Calu3 (cell line): ENCODE measurements at regions not wholly inside any gene's neighbourhood (a gene's known extent, or its start where the extent isn't known, plus 50 kb on each side); places are given as distances from the start of the nearest gene placed in this dataset.

Experiments used
- BruUV-seq: library from RNA; stranded (reverse); fragments of 400-500 nt; replicated peaks from 2 replicates; lab custom pipeline; 2021; lab: Mats Ljungman, UMichigan
- CTCF ChIA-PET: fragments of 300-600 bp; sonication (Branson Sonifier 250); formaldehyde crosslinking; loops from one replicate; lab custom pipeline; 2022; ENCODE audit warnings: antibody characterized with exemption; lab: Charles Lee
- DNase-seq: peaks from one replicate; pipeline ENCODE4 v3.0.0; 2022
- H3K27ac Mint-ChIP-seq: one replicate; pipeline ENCODE4 v1.8.0; 2022; ENCODE audit warnings: mixed read lengths; ENCODE audit not compliant: unreplicated experiment
- H3K27me3 Mint-ChIP-seq: one replicate; pipeline ENCODE4 v1.8.0; 2022; ENCODE audit warnings: mixed read lengths; ENCODE audit not compliant: unreplicated experiment
- H3K36me3 Mint-ChIP-seq: one replicate; pipeline ENCODE4 v1.8.0; 2022; ENCODE audit warnings: mild to moderate bottlenecking, moderate library complexity, mixed read lengths; ENCODE audit not compliant: insufficient read depth, unreplicated experiment
- H3K4me1 Mint-ChIP-seq: one replicate; pipeline ENCODE4 v1.8.0; 2022; ENCODE audit warnings: mild to moderate bottlenecking, low read depth, mixed read lengths; ENCODE audit not compliant: unreplicated experiment
- H3K4me3 Mint-ChIP-seq: one replicate; pipeline ENCODE4 v1.8.0; 2022; ENCODE audit warnings: mild to moderate bottlenecking, low read depth, moderate library complexity, mixed read lengths; ENCODE audit not compliant: unreplicated experiment
- H3K9me3 Mint-ChIP-seq: one replicate; pipeline ENCODE4 v1.8.0; 2022; ENCODE audit warnings: low read depth, mixed read lengths; ENCODE audit not compliant: unreplicated experiment
- intact Hi-C: fragments of 100-400 bp; cut with micrococcal nuclease; formaldehyde crosslinking; loops from one replicate; pipeline ENCODE4 v1.10.0; 2022; ENCODE audit not compliant: unreplicated experiment
- TF ChIP-seq, protein P1 (sequence below): fragments of 200-600 bp; IDR thresholded peaks from one replicate; pipeline ENCODE4 v1.8.0; 2022; ENCODE audit warnings: antibody characterized with exemption; ENCODE audit not compliant: unreplicated experiment

GRCh38 chr13:79966493-79966895 lies 374.4 kb downstream of the SPRY2 start:
- TF ChIP-seq, protein P1, sequence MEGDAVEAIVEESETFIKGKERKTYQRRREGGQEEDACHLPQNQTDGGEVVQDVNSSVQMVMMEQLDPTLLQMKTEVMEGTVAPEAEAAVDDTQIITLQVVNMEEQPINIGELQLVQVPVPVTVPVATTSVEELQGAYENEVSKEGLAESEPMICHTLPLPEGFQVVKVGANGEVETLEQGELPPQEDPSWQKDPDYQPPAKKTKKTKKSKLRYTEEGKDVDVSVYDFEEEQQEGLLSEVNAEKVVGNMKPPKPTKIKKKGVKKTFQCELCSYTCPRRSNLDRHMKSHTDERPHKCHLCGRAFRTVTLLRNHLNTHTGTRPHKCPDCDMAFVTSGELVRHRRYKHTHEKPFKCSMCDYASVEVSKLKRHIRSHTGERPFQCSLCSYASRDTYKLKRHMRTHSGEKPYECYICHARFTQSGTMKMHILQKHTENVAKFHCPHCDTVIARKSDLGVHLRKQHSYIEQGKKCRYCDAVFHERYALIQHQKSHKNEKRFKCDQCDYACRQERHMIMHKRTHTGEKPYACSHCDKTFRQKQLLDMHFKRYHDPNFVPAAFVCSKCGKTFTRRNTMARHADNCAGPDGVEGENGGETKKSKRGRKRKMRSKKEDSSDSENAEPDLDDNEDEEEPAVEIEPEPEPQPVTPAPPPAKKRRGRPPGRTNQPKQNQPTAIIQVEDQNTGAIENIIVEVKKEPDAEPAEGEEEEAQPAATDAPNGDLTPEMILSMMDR = no peak
- DNase-seq = no peak
- Mint-ChIP-seq H3K9me3 (no peaks in the 10 kb centered on the region), H3K27me3 (no peaks in the 10 kb centered on the region), H3K36me3 (no peaks in the 10 kb centered on the region), H3K4me1 (no peaks in the 10 kb centered on the region), H3K4me3 (no peak overlapping the region), H3K27ac (no peak overlapping the region)
- CTCF ChIA-PET = interaction anchor here (0.6 kb wide), 1 partner anchor 9 kb away, joined by 4 read pairs; no protein-coding TSS in a partner anchor
- intact Hi-C loops = no loop called here
- BruUV-seq = no TSS peak

DNA sequence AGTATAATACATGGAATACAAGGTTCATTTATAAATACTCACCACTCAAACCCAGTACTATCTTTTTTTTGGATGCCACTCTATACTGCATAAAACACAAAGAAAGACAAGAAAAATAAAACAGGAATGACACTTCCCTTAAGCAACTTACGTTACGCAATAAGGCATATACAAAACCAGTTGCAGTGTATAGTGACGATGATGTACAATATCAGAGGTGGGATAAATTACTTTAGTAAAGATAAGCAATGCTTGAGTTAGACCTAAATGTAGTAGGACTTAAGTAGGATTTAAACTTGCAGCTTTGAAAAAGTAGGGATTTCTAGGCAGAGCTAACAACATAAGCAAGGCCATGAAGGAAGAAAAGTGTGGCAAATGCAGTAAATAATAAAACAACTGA lies 374.9 kb downstream of the SPRY2 start:
- no peak for DNase-seq
- no peak overlapping the region for H3K4me3 Mint-ChIP-seq
- no peaks in the 10 kb centered on the region for H3K4me1 Mint-ChIP-seq
- no peaks in the 10 kb centered on the region for H3K27me3 Mint-ChIP-seq
- CTCF ChIA-PET = interaction anchor here (0.6 kb wide), 1 partner anchor 8 kb away, joined by 4 read pairs; no protein-coding TSS in a partner anchor
- TF ChIP-seq, protein P1 = no peak
- no peaks in the 10 kb centered on the region for H3K9me3 Mint-ChIP-seq
- H3K36me3 Mint-ChIP-seq = no peaks in the 10 kb centered on the region
- H3K27ac Mint-ChIP-seq = no peak overlapping the region
- BruUV-seq = no TSS peak
- intact Hi-C loops = no loop called here

GRCh38 chr13:79946556-79946955 lies 394.4 kb downstream of the SPRY2 start:
- intact Hi-C loops = no loop called here
- Mint-ChIP-seq H3K27me3 (no peaks in the 10 kb centered on the region), H3K4me3 (no peak overlapping the region), H3K36me3 (no peaks in the 10 kb centered on the region), H3K9me3 (peaks cover 2% of the 10 kb centered on the region), H3K27ac (no peak overlapping the region), H3K4me1 (no peaks in the 10 kb centered on the region)
- TF ChIP-seq, protein P1 = no peak
- DNase-seq = no peak
- CTCF ChIA-PET = no interaction called here
- BruUV-seq = no TSS peak

DNA sequence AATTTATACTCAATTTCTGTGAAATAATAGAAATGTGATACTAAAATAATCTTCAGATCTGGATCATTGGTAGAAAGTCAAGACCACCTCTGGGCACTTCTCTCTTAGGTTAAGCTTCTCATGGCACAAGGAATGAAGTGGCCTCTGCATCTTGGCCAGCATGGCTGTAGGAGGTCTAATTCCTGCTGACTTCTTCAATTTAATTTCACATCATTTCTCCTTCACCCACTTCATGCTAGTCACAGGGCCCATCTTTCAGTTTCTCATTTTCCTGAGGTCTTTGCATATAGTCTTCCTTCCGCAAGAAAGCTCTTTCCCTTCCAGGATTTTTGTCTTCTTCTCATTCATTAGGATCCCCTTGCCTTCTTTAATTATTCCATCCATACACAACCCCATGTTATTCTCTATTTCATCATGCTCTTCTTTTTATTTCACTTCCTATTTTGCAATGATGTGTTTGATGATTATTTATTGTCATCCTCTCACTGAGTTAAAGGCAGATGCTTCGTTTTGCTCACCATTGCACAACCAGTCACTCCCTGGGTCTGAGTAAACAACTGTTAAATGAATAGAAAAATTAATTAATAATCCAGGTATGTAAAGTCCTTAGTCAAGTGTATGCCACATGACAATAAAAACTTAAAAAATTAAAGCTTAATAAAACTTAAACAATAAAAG lies 397.4 kb downstream of the SPRY2 start:
- Mint-ChIP-seq H3K9me3 (peaks cover 2% of the 10 kb centered on the region), H3K36me3 (no peaks in the 10 kb centered on the region), H3K27ac (no peak overlapping the region), H3K27me3 (no peaks in the 10 kb centered on the region), H3K4me3 (no peak overlapping the region), H3K4me1 (no peaks in the 10 kb centered on the region)
- no peak for DNase-seq
- CTCF ChIA-PET = no interaction called here
- intact Hi-C loops = no loop called here
- no TSS peak for BruUV-seq
- TF ChIP-seq, protein P1 = no peak
